ENCODE measurements at regions not wholly inside any gene's neighbourhood (a gene's known extent, or its start where the extent isn't known, plus 50 kb on each side); places are given as distances from the start of the nearest gene placed in this dataset.
"Not testable (repeated sequence)": the region's sequence is repeated elsewhere in the genome, so short reads cannot be mapped to it uniquely, and the experiment has no call there.

DNA sequence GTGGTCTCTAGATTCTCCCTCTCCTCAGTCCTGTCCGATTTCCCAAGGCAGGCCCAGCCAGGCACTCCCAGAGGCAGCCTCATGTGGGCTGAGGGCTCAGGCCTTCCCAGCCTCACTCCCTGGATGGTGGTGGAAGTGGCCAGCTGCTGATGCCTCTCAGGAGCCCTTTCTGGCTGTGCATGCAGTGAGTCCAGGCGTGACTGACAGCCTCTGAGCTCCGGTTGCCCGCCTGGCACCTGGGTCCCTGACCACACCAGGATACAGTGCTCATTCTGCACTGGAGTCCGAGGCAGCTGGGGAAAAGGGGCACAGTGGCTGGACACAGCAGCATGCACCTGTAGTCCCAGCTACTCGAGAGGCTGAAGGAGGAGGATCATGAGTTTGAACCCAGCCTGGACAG lies 132.6 kb downstream of the CUL2 start:
- no peak for DNase-seq (ENCODE audit: low read depth)

DNA sequence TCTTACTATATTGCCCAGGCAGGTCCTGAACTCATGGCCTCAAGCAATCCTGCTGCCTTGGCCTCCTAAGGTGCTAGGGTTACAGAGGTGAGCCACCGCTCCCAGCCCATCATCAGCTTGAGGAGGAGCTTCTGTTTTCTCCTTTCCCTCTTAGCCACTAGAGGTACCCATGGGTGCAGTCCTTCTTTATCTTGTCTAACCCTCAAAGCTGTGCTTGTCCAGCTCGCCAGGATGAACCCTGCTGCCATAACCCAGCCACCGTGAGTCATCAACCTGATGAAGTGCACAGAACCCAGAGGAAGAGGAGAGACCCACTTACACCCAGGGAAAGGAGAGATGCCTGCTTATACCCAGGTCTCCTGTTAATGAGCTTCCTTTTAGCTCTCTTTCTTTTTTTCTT lies 133.4 kb downstream of the CUL2 start:
- no peak for DNase-seq (ENCODE audit: low read depth)

DNA sequence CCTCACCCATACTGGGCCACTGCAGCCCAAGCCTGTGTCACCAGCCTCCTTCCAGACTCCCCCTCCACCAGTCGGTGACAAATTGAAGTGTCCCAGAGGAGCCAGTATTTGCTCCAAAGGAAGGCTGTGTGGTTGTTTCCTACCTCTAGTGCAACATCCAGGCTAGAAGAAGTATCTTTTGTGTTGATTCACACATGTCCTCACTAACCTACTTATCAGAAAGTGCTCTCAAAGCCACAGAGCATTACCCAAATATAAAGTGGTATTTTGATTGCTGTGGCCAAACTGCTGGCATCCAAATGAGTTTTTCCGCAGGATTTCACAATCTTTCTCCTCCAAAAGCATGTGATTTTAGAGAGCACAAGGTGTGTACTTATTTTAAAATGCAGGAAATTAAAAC lies 134.8 kb downstream of the CUL2 start:
- peak; percentile 29 for DNase-seq (ENCODE audit: low read depth)

DNA sequence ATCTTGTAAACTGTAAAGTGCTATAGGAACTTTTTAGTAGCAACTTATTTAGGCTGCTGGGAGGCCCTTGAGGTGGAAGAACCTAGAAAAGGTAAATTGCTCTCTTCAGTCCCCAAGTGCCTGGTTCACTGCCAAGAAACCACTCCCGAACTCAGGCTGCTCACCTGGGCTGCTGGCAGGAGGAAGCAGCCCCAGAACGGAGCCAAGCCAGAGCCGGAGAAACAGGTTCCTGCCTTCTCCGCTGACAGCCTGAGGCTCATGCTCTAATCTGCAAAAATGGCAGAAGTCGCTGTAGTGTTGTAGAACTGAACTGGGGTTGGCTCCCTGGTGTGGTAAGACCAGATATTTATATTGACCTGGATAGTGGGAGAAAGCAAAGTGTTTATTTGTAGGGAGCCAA lies 136.0 kb downstream of the CUL2 start:
- DNase-seq (ENCODE audit: low read depth): no peak

DNA sequence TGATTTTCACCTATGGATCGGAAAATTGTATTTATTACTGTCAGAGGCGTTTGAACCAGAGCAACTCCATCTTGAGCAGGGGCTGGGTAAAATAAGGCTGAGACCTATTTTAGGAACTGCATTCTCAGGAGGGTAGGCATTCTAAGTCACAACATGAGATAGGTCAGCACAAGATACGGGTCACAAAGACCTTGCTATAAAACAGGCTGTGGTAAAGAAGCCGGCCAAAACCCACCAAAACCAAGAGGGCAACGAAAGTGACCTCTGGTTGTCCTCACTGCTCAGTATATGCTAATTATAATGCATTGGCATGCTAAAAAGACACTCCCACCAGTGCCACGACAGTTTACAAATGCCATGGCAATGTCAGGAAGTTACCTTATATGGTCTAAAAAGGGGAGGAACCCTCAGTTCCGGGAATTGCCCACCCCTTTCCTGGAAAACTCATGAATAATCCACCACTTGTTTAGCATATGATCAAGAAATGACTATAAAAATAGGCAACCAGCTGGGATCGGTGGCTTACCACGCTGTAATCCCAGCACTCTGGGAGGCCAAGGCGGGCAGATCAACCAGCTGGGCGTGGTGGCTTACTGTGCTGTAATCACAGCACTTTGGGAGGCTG lies 136.3 kb upstream of the PARD3 start:
- DNase-seq (ENCODE audit: low read depth): not testable (repeated sequence)

DNA sequence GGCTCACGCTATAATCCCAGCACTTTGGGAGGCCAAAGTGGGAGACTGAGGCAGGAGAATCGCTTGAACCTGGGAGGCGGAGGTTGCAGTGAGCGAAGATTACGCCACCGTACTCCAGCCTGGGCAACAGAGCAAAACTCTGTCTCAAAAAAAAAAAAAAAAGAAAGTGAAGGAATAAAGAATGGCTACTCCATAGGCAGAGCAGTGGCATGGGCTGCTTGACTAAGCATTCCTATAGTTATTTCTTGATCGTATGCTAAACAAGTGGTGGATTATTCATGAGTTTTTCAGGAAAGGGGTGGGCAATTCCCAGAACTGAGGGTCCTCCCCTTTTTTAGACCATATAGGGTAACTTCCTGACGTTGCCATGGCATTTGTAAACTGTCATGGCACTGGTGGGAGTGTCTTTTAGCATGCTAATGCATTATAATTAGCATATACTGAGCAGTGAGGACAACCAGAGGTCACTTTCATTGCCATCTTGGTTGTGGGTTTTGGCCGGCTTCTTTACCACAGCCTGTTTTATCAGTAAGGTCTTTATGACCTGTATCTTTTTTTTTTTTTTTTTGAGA lies 130.9 kb upstream of the PARD3 start:
- DNase-seq (ENCODE audit: low read depth): not testable (repeated sequence)

DNA sequence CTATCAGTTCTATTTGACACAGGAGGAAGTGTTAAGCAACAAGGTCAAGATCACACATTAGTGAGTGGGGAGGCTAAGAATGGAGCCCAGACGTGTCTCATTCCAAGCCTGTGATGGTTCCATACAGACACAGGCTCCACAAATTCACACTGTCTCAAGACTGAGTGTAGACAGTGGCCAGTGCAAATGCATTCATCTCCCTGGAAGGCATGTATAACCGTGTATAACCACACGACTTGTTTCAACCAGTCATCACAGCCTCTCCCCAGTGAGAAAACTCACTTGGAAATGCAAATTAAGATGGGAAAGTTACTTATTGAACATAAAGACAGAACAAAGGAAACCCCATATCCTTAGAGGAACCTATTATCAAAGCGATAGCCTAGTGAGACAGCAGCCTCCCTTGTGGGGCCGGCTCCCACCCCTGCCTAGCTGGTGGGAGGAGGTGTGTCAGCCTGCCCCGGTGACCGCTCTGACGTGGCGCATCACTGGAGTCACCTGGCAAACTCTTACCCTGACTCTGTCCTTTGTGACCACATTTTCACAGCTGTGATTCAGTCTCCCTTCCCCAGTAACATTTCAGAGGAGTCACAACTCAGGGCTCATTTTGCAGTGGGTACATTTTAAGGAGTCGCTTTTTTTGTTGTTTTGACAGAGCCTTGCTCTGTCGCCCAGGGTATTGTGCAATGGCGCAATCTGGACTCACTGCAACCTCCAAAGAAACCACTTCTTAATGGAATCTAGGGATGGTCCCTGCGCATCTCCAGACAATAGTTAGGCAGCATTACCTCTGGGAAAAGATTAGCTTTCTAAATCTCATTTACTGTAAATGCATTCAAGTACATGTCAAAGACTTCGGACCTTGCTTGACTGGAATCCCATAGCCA lies 126.6 kb upstream of the PARD3 start:
- no peak for DNase-seq (ENCODE audit: low read depth)

DNA sequence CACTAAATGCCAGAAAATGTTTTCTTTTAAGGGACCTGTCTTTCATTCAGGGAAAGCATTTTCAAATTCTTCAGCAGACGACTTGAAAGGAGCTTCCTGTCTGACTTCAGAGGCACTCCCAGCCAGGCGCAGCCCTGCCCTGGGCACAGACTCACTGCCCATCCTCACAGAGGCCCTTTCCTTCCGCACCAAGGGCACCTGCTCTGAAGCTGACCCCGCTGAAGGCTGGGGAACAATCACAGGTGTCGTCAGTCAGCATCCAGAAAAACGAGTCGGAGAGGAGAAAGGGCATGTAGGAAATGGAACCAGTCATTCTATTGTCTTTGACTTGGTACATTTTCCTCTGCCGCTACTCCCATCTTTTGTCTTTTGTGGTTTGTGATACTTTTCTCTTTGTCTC lies 125.3 kb upstream of the PARD3 start:
- no peak for DNase-seq (ENCODE audit: low read depth)

DNA sequence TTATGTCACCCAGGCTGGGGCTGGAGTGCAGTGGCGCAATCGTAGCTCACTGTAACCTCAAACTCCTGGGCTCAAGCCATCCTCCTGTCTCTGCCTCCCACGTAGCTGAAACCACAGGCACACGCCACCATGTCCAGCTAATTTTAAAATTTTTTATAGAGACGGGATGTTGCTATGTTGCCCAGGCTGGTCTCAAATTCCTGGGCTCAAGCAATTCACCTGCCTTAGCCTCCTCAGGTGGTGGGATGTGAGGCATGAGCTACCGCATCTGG lies 123.2 kb upstream of the PARD3 start:
- DNase-seq (ENCODE audit: low read depth): no peak

DNA sequence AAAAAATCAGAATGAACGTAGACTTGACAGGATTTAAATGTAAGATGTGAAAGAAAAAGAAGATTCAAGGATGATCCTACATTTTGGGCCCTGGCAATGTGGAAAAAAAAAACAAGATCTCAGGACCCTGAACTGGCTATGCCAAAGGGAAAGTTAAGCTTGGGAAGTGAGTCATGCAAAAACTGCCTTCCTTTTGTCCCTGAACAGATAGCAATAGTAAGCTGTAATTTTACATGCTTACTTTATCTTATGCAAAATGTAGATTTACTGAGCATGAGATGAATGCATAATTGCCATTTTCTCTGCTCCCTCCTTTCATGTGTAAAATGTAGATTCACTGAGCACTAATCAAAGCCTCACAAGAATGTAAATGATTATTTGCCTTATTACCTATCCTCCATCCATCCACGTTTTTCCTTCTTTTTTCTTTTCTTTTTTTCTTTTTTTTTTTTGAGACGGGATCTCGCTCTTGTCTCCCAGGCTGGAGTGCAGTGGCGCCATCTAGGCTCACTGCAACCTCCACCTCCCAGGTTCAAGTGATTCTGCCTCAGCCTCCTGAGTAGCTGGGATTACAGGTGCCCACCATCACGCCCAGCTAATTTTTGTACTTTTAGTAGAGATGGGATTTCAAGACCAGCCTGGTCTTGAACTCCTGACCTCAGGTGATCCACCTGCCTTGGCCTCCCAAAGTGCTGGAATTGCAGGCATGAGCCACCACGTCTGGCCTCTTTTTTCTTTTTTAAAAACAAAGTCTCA lies 122.7 kb upstream of the PARD3 start:
- not testable (repeated sequence) for DNase-seq (ENCODE audit: low read depth)

DNA sequence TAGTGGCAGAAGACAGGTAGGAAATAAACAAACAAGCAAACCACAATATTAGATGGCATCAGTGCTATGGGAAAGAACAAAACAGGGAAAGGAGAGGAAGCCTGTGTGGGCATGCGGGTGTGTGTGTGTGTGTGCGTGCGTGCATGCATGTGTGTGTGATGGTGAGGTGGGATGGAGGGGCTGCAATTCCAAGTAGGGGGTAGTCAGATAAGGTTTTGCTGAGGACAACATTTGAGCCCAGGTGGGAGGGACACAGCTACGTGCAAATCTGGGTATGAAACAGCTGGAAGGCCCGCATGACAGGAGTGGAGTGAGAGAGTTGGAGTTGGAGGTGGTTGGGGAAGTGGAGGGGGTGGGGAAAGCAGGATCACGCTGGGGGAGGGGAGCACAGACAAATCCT lies 121.0 kb upstream of the PARD3 start:
- DNase-seq (ENCODE audit: low read depth): no peak

DNA sequence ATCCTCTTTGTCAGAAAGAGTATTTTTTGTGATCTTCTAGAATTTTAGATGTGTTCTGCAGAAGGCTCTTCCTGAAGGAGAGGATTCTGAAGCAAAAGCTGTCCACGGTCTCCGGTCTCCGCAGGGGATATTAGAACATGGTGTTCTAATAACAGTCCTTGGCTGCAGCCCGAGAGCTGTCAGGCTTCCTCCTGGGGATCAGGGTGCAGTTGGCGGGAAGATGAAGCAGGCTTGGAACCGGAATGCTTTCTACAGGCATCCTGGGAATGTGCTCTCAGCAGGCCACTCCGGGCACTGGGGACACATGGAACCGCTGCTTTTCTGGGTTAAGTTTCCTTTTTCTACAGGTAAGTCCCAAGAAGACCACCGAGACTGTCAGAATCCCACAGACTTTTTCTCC lies 118.6 kb upstream of the PARD3 start:
- DNase-seq (ENCODE audit: low read depth): no peak

DNA sequence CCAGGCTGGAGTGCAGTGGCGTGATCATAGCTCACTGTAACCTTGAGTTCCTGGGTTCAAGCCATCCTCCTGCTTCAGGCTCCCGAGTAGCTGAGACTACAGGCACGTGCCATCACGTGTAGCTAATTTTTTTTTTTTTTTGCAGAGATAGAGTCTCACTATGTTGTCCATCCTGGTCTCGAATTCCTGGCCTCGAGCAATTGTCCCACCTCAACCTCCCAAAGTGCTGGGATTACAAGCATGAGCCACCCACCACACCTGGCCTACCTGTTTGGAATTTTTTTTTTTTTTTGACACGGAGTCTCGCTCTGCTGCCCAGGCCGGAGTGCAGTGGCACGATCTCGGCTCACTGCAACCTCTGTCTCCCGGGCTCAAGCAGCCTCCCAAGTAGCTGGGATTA lies 117.1 kb upstream of the PARD3 start:
- no peak for DNase-seq (ENCODE audit: low read depth)

DNA sequence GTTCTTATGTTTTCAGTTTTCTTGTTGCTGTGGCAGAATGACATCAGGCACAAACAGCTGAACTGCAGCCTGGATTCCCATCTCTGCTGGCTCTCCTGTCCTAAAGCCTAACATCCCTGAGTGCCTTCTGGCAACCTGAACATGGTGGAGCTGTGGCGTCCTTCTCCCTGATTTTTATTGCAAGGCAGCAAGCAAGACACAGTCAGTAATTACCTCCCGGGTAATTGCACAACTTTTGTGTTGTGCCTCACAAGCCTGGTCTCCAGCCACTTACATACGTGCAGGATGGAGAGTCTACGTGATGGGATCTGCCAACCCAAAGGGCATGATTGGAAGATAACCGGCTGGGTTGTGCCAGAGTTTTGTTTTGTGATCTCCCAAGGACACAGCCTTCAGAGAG lies 116.1 kb upstream of the PARD3 start:
- no peak for DNase-seq (ENCODE audit: low read depth)

DNA sequence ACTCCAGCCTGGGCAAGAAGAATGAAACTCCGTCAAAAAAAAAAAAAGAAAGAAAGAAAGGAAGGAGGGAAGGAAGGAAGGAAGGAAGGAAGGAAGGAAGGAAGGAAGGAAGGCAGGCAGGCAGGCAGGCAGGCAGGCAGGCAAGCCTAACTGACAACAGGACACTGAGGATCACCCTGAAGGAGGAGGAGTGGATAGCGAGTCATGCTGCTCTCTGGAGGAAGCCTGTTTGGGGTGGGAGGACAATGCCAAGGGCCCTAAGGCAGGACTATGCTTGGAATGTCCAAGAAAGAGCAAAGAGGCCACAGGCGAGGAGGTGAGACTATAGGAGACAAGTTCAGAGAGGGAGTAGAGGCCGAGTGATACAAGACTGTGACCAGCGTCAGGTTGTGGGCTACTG lies 107.0 kb upstream of the PARD3 start:
- no peak for DNase-seq (ENCODE audit: low read depth)

DNA sequence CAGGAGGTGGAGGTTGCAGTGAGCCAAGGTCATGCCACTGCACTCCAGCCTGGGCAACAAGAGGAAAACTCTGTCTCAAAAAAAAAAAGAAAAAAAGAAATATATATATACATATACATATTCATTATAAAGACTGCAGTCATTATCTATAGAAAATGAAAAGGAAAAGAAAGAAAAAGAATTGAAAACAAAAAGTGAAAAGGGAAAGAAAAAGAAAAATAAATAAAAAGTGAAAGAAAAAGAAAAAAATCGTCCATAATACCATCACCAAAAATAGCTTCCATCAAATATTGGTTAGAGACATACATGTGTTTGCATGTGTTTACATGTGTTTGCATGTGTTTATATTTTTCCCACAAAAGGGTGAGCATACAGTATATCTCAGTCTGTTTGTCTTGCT lies 105.5 kb upstream of the PARD3 start:
- DNase-seq (ENCODE audit: low read depth): no peak

DNA sequence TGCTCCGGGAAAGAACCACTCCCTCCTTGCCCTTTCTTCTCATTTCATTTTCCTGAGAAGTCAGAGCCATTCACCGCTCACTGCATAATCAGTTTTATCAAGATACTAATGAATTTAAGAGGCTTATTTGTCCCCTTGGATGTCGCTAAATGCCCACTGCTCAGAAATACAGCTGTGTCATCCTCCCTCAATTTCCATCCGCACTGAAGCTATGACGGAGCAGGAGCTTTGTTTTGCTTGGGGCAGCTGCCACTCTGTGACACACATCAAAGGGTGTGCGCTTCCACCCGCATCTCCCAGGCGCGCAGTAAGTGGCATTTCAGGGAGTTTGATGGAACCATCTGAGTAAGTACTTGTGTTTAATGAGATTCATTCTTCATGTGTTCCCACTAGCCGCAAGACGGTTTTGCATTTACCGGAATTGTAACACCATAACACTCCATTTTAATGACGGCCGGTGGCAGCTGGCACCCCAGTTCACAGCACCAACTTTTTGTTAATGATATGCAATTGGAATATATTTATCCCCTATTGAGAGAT lies 103.8 kb upstream of the PARD3 start:
- DNase-seq (ENCODE audit: low read depth): no peak

DNA sequence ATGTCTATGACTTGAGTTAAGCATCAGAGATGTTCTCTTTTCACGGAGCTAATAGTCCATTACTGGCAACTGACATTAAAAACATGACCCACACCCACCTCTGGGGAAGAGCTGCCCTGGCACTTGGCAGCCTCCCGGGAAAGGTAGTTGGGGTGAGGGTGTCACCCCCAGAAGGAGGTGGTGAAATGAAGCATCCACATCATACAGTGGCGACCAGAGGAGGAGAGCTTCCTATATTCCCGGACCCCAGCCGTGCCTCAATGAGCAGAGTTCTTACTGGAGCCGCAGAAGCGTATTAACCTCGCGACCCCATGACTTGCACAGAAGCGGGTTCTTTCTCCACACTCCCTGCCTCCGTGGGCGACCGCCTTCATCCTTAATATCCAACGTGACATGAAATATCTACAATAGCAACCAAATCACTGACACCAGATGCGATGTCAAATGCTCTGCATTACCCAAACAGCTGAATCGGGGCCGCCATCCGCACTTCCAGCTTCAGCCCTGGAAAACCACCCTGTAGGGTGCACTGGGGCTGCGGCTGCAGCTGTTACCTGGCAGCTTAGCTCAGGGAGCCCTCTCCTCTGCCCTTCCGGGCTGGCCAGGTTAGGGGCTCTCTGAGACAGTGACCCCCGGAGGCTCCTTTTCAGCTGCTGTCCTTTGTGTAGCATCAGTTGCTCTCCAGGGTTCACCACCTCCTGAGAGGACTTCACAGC lies 103.1 kb upstream of the PARD3 start:
- DNase-seq (ENCODE audit: low read depth): no peak

DNA sequence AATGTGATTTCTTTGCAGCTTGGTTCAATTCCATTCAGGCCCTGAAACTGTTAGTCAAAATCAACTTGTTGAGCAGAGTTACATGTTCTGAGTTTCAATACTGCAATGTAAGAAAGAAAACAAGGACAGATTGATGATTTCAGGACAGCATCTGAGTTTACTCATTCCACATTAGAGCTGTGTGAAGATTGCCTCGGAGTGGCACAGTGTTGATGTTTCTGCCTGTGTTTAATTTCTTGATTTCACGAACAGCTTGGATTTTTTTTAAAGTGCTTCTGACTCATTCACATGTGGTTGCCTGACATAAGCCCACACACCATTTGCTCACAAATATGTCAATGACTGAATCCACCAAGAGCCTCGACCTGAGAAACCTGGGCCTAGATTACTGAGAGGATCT lies 101.2 kb upstream of the PARD3 start:
- peak; percentile 72 for DNase-seq (ENCODE audit: low read depth)

DNA sequence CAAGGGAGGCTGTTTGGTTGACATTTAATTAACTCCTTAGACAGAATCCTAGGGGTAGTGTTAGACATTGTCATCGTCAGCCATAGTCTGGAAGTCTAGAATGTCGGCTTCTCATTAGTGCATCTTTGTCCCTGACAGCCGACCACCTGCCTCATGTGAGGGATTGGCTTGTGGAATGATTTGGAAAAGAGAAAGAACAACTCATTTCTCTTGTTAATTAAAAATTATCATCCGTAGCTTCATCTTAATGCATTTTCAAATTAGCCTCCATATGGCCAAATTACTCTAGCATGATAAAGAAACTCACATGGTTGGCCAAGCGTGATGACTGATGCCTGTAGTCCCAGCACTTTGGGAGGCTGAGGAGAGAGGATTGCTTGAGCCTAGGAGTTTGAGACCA lies 97.7 kb upstream of the PARD3 start:
- no peak for DNase-seq (ENCODE audit: low read depth)

DNA sequence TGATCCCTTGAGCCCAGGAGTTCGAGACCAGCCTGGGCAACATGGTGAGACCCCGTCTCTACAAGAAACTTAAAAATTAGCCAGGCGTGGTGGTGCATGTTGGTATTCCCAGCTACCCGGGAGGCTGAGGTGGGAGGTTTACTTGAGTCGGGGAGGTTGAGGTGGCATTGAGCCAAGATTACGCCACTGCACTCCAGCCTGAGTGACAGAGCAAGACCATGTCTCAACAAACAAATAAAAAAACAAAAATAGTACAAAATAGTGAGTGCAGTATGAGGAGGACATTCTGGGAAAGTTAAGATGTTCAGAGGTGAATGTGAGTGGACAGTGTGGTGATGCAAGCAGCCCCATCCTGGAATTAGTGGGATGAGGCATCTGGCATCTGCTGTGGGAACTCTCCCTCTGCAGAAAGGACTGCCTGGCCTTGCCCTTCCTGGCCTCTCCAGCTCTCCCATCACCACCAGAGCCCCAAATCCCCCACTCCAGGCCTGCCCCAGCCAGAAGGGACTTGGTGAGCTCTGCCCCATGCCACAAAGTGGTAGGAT lies 96.6 kb upstream of the PARD3 start:
- no peak for DNase-seq (ENCODE audit: low read depth)

DNA sequence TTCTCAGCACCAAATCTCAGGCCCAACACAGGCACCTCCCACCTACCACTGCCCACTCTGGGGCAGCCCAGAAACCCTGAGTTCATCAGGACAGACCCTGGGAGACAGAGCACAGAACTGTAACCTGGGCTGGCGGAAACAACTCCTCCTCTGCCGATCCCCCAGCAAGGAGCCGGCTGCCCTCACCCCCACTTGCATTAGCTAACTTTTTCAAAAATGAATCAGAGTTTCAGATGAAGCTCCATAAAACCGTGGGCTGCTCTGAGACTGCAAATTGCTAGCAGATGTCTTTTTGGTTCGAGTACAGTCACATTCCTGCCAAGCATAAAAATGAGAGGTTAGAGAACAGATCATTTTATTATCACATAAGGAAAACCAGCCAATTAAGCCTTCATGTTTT lies 93.4 kb upstream of the PARD3 start:
- peak; percentile 68 for DNase-seq (ENCODE audit: low read depth)
